Stimulated activated CD4-positive, alpha-beta T cell treated with anti-CD3 and anti-CD28 coated beads, Interleukin-1b, Interleukin-23, amount 100 ng/mL, for 24 hours (primary cell): ENCODE measurements at regions not wholly inside any gene's neighbourhood (a gene's known extent, or its start where the extent isn't known, plus 50 kb on each side); places are given as distances from the start of the nearest gene placed in this dataset.

ENCODE experiments used
- DNase-seq, 4 experiments: peaks; one replicate each; pipeline ENCODE4 v3.0.0-alpha.2; 2020; ENCODE audit warnings: low read depth in 4 of 4, low spot score in 1 of 4

- no peak for DNase-seq
Measured at GRCh38 chr18:38007676-38008330, 442.2 kb upstream of the CELF4 start.

GRCh38 chr18:38007026-38007425 is 441.4 kb upstream of the CELF4 start:
- no peak for DNase-seq

- no peak for DNase-seq
Measured at GRCh38 chr18:38006541-38006940, 440.9 kb upstream of the CELF4 start.

GRCh38 chr18:37997695-37998094 is 432.1 kb upstream of the CELF4 start:
- no peak for DNase-seq

GRCh38 chr18:37987901-37988300 is 422.3 kb upstream of the CELF4 start:
- no peak for DNase-seq

GRCh38 chr18:37986665-37987064 is 421.1 kb upstream of the CELF4 start:
- no peak for DNase-seq

GRCh38 chr18:37985126-37985525 is 419.5 kb upstream of the CELF4 start:
- no peak for DNase-seq

GRCh38 chr18:37980556-37980955 is 415.0 kb upstream of the CELF4 start:
- DNase-seq, result no peak

- no peak for DNase-seq
Measured at GRCh38 chr18:37975446-37975845, 409.8 kb upstream of the CELF4 start.

- DNase-seq, result no peak
Measured at GRCh38 chr18:37967261-37967660, 401.7 kb upstream of the CELF4 start.

- DNase-seq, result no peak
Measured at GRCh38 chr18:37965572-37965970, 400.0 kb upstream of the CELF4 start.

GRCh38 chr18:37964885-37965571 is 399.4 kb upstream of the CELF4 start:
- no peak for DNase-seq

- DNase-seq, result no peak
Measured at GRCh38 chr18:37963837-37964236, 398.2 kb upstream of the CELF4 start.

GRCh38 chr18:37962316-37962966 is 396.8 kb upstream of the CELF4 start:
- DNase-seq, result no peak

- no peak for DNase-seq
Measured at GRCh38 chr18:37958499-37958898, 392.9 kb upstream of the CELF4 start.

GRCh38 chr18:37956902-37957301 is 391.3 kb upstream of the CELF4 start:
- no peak for DNase-seq

GRCh38 chr18:37956020-37956419 is 390.4 kb upstream of the CELF4 start:
- no peak for DNase-seq

GRCh38 chr18:37955201-37955600 is 389.6 kb upstream of the CELF4 start:
- DNase-seq, result no peak

GRCh38 chr18:37953876-37954275 is 388.3 kb upstream of the CELF4 start:
- DNase-seq, result no peak

- no peak for DNase-seq
Measured at GRCh38 chr18:37948471-37948870, 382.9 kb upstream of the CELF4 start.

GRCh38 chr18:37946324-37946723 is 380.7 kb upstream of the CELF4 start:
- no peak for DNase-seq

- no peak for DNase-seq
Measured at GRCh38 chr18:37944700-37945270, 379.2 kb upstream of the CELF4 start.
